ENCODE measurements at regions not wholly inside any gene's neighbourhood (a gene's known extent, or its start where the extent isn't known, plus 50 kb on each side); places are given as distances from the start of the nearest gene placed in this dataset.

- TF ChIP-seq CTCF (IDR thresholded peaks at IDR 0.05) (no peak), POLR2A (IDR thresholded peaks at IDR 0.05) (no peak)
- H3K36me3 ChIP-seq: no peaks in the 10 kb centered on the region
These were observed 348.4 kb upstream of the FTMT start for GRCh38 chr5:121503111-121503840.

GRCh38 chr5:121516997-121517396 lies 334.7 kb upstream of the FTMT start:
- TF ChIP-seq CTCF (IDR thresholded peaks at IDR 0.05): no peak
- no peak for TF ChIP-seq POLR2A (IDR thresholded peaks at IDR 0.05)
- intact Hi-C loops (cut with DNase I): no loop called here
- H3K9me3 ChIP-seq: no peaks in the 10 kb centered on the region
- no peak for DNase-seq
- no peaks in the 10 kb centered on the region for H3K27me3 ChIP-seq
- no peak overlapping the region for H3K27ac ChIP-seq
- no peaks in the 10 kb centered on the region for H3K36me3 ChIP-seq
- H3K4me3 ChIP-seq (replicated peaks in 1 of 3): no peak overlapping the region
- no peaks in the 10 kb centered on the region for H3K4me1 ChIP-seq

More at GRCh38 chr5:121503111-121503840, 348.4 kb upstream of the FTMT start:
- 3 to 10% methylated on average over 2 of the region's 2 CpGs for WGBS, 2 donors
- no peaks in the 10 kb centered on the region for H3K27me3 ChIP-seq
- peak overlapping the region in 1 of 3 donors; percentile 70 for H3K27ac ChIP-seq
- peaks cover 5 to 22% of the 10 kb centered on the region in 2 donors for H3K4me1 ChIP-seq
- DNase-seq: peak; percentile 85 to 88
- intact Hi-C loops (cut with DNase I): no loop called here
- H3K4me3 ChIP-seq (replicated peaks in 1 of 3): no peak overlapping the region
- no peaks in the 10 kb centered on the region for H3K9me3 ChIP-seq

GRCh38 chr5:121525706-121526105 lies 326.0 kb upstream of the FTMT start:
- TF ChIP-seq CTCF (IDR thresholded peaks at IDR 0.05) (no peak), POLR2A (IDR thresholded peaks at IDR 0.05) (no peak)
- Histone ChIP-seq H3K4me3 (replicated peaks in 1 of 3) (no peak overlapping the region), H3K27ac (no peak overlapping the region), H3K9me3 (no peaks in the 10 kb centered on the region), H3K36me3 (no peaks in the 10 kb centered on the region), H3K4me1 (no peaks in the 10 kb centered on the region), H3K27me3 (no peaks in the 10 kb centered on the region)
- WGBS, 2 donors: 87 to 92% methylated on average over 3 of the region's 3 CpGs
- intact Hi-C loops (cut with DNase I): no loop called here
- no peak for DNase-seq

- intact Hi-C loops (cut with DNase I): no loop called here
- no peaks in the 10 kb centered on the region for H3K4me1 ChIP-seq
- no peak for TF ChIP-seq CTCF (IDR thresholded peaks at IDR 0.05)
- TF ChIP-seq POLR2A (IDR thresholded peaks at IDR 0.05): no peak
- DNase-seq: no peak
- H3K27me3 ChIP-seq: no peaks in the 10 kb centered on the region
- no peaks in the 10 kb centered on the region for H3K36me3 ChIP-seq
- no peaks in the 10 kb centered on the region for H3K9me3 ChIP-seq
- no peak overlapping the region for H3K27ac ChIP-seq
- H3K4me3 ChIP-seq (replicated peaks in 1 of 3): no peak overlapping the region
- 85 to 87% methylated on average over 1 of the region's 1 CpG for WGBS, 2 donors
These were observed 324.8 kb upstream of the FTMT start for GRCh38 chr5:121526908-121527307.

GRCh38 chr5:121533814-121534213 lies 317.9 kb upstream of the FTMT start:
- intact Hi-C loops (cut with DNase I): no loop called here
- DNase-seq: no peak
- WGBS, 2 donors: 90 to 91% methylated on average over 3 of the region's 3 CpGs

More at GRCh38 chr5:121533814-121534213, 317.9 kb upstream of the FTMT start:
- Histone ChIP-seq H3K4me3 (replicated peaks in 1 of 3) (no peak overlapping the region), H3K27me3 (no peaks in the 10 kb centered on the region), H3K36me3 (no peaks in the 10 kb centered on the region), H3K9me3 (no peaks in the 10 kb centered on the region), H3K4me1 (no peaks in the 10 kb centered on the region), H3K27ac (no peak overlapping the region)
- TF ChIP-seq POLR2A (IDR thresholded peaks at IDR 0.05) (no peak), CTCF (IDR thresholded peaks at IDR 0.05) (no peak)

All from thyroid gland (tissue), 4 donors.